Trophoblast cell (in vitro differentiated cells and primary cell): ENCODE measurements at regions not wholly inside any gene's neighbourhood (a gene's known extent, or its start where the extent isn't known, plus 50 kb on each side); places are given as distances from the start of the nearest gene placed in this dataset.
A peak's percentile ranks its signal among the peaks of the same experiment; 100 is the strongest.

Experiments
- DNase-seq, 2 donors: peaks; one replicate each; pipeline ENCODE4 v3.0.0-alpha.2; 2016
- H2AFZ ChIP-seq: 2 replicates; pipeline ENCODE4 v1.6.1; 2013; ENCODE audit warnings: low read length, moderate library complexity, mild to moderate bottlenecking; ENCODE audit not compliant: insufficient read depth, poor library complexity
- H2AK5ac ChIP-seq: 2 replicates; pipeline ENCODE4 v1.6.1; 2013; ENCODE audit warnings: mild to moderate bottlenecking, low read length
- H2BK120ac ChIP-seq: 2 replicates; pipeline ENCODE4 v1.6.1; 2013; ENCODE audit warnings: low read length, mild to moderate bottlenecking, moderate library complexity; ENCODE audit not compliant: insufficient read depth, poor library complexity
- H2BK12ac ChIP-seq: 2 replicates; pipeline ENCODE4 v1.6.1; 2013; ENCODE audit warnings: mild to moderate bottlenecking, low read length, moderate library complexity
- H2BK5ac ChIP-seq: 2 replicates; pipeline ENCODE4 v1.6.1; 2013; ENCODE audit warnings: low read length, low read depth, moderate library complexity, mild to moderate bottlenecking; ENCODE audit not compliant: poor library complexity
- H3K14ac ChIP-seq: 2 replicates; pipeline ENCODE4 v1.6.1; 2013; ENCODE audit warnings: mild to moderate bottlenecking, low read length
- H3K18ac ChIP-seq: 2 replicates; pipeline ENCODE4 v1.6.1; 2013; ENCODE audit warnings: mild to moderate bottlenecking, low read length
- H3K23ac ChIP-seq: 2 replicates; pipeline ENCODE4 v1.6.1; 2013; ENCODE audit warnings: low read length
- H3K27ac ChIP-seq: 2 replicates; pipeline ENCODE4 v1.5.1; 2013; ENCODE audit warnings: low read depth, mild to moderate bottlenecking, inconsistent platforms, low read length, moderate library complexity
- H3K27me3 ChIP-seq: 2 replicates; pipeline ENCODE4 v1.6.1; 2013; ENCODE audit warnings: inconsistent platforms, mild to moderate bottlenecking, low read length, moderate library complexity; ENCODE audit not compliant: insufficient read depth
- H3K36me3 ChIP-seq, 2 experiments: 1 replicate in 1 of 2; 2 replicates in 1 of 2; pipeline ENCODE4 v1.6.1; 2013; ENCODE audit warnings: low read length in 2 of 2, mild to moderate bottlenecking in 2 of 2, moderate library complexity in 1 of 2; ENCODE audit not compliant: insufficient read depth in 2 of 2, control insufficient read depth in 1 of 2
- H3K4ac ChIP-seq: 2 replicates; pipeline ENCODE4 v1.6.1; 2013; ENCODE audit warnings: low read depth, mild to moderate bottlenecking, low read length, moderate library complexity
- H3K4me1 ChIP-seq, 2 experiments: 1 replicate in 1 of 2; 2 replicates in 1 of 2; pipeline ENCODE4 v1.6.1; 2013; ENCODE audit warnings: low read length in 2 of 2, mild to moderate bottlenecking in 2 of 2, moderate library complexity in 1 of 2; ENCODE audit not compliant: insufficient read depth in 2 of 2, control insufficient read depth in 1 of 2
- H3K4me2 ChIP-seq: 2 replicates; pipeline ENCODE4 v1.6.1; 2013; ENCODE audit warnings: inconsistent platforms, mild to moderate bottlenecking, low read length, moderate library complexity
- H3K4me3 ChIP-seq: 2 replicates; pipeline ENCODE4 v1.5.1; 2013; ENCODE audit warnings: mild to moderate bottlenecking, low read depth, low read length, inconsistent platforms
- H3K79me1 ChIP-seq: one replicate; pipeline ENCODE4 v1.6.1; 2013; ENCODE audit warnings: low read length
- H3K79me2 ChIP-seq: 2 replicates; pipeline ENCODE4 v1.6.1; 2013; ENCODE audit warnings: low read length, mild to moderate bottlenecking; ENCODE audit not compliant: control insufficient read depth, insufficient read depth, poor library complexity
- H3K9ac ChIP-seq: 2 replicates; pipeline ENCODE4 v1.6.1; 2013; ENCODE audit warnings: mild to moderate bottlenecking, low read length
- H3K9me3 ChIP-seq: 2 replicates; pipeline ENCODE4 v1.6.1; 2013; ENCODE audit warnings: low read depth, mild to moderate bottlenecking, control low read depth, inconsistent platforms, low read length; ENCODE audit not compliant: insufficient read depth
- H4K12ac ChIP-seq: 2 replicates; pipeline ENCODE4 v1.6.1; 2013; ENCODE audit warnings: low read depth, mild to moderate bottlenecking, low read length, moderate library complexity
- H4K8ac ChIP-seq: 2 replicates; pipeline ENCODE4 v1.6.1; 2013; ENCODE audit warnings: low read depth, mild to moderate bottlenecking, low read length, moderate library complexity
- H4K91ac ChIP-seq: one replicate; pipeline ENCODE4 v1.6.1; 2013; ENCODE audit warnings: low read depth, mild to moderate bottlenecking, low read length, moderate library complexity
- WGBS: extraction: QIAGEN DNeasy Blood & Tissue Kit; methylation state at CpG from one replicate; pipeline ENCODE4 v1.1.7; 2013; ENCODE audit warnings: missing lambda C conversion rate; ENCODE audit not compliant: insufficient read length, insufficient coverage; ENCODE audit errors: extremely low coverage; 5-methylcytosine and 5-hydroxymethylcytosine counted together

DNA sequence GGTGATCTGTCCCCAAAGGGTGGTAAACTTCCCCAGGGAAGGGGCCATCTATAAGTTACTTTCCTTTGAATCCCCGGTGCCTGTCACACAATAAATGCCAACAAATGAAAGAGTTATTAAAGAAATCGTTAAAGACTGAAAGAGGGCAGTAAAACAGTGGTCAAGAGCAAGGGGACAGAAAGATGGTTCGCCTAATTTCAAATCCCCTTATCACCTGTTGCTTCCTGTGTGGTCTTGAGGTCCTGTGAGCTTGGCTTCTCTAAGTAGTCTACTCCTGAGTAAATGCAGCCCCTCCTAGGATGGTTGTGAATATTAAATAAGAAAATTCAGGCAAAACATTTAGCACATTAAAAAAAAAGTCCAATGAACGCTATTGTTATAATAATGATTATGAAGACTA lies 225.7 kb upstream of the ADAMTS9 start:
- Histone ChIP-seq H4K8ac (no peak overlapping the region), H3K79me2 (no peaks in the 10 kb centered on the region), H3K9ac (no peak overlapping the region), H3K4me1 (peaks cover 15 to 21% of the 10 kb centered on the region in 2 experiments), H3K27me3 (no peaks in the 10 kb centered on the region), H3K79me1 (peaks cover 20% of the 10 kb centered on the region), H2AK5ac (no peak overlapping the region), H3K14ac (no peak overlapping the region), H3K4ac (no peak overlapping the region), H4K91ac (no peak overlapping the region), H4K12ac (no peak overlapping the region), H3K27ac (no peak overlapping the region), H3K18ac (no peak overlapping the region), H3K4me2 (no peak overlapping the region), H2BK12ac (peak overlapping the region; percentile 87), H3K36me3 (no peaks in the 10 kb centered on the region), H2BK5ac (no peak overlapping the region), H3K23ac (no peak overlapping the region), H3K9me3 (no peaks in the 10 kb centered on the region), H3K4me3 (no peak overlapping the region), H2AFZ (no peak overlapping the region), H2BK120ac (peak overlapping the region; percentile 58)
- DNase-seq: no peak
- no CpG with 5 or more reads among the region's 4 CpGs for WGBS

DNA sequence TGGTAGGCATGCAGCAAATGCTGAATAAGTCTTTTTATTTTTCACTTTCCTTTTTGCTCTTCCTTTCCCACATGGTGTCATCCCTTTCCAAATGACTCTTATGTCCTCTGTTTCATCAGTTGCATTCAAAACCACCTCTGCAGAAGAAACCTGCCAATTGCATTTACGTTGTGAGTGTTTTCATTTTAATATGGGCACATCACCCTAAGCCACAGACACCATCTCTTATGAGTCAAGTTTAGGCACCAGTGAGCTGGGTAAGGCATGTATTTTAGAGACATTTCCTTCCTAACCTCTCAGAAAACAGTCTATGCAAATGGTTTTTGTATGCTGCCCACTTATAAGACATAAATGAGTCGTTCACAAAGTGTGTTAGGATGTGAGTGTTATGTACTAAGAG lies 223.3 kb upstream of the ADAMTS9 start:
- Histone ChIP-seq H3K4ac (no peak overlapping the region), H3K36me3 (no peaks in the 10 kb centered on the region), H3K9me3 (no peaks in the 10 kb centered on the region), H3K79me1 (peaks cover 19% of the 10 kb centered on the region), H3K4me3 (no peak overlapping the region), H4K12ac (no peak overlapping the region), H3K4me1 (peaks cover 17 to 28% of the 10 kb centered on the region in 2 experiments), H3K9ac (no peak overlapping the region), H3K4me2 (no peak overlapping the region), H3K18ac (no peak overlapping the region), H3K23ac (no peak overlapping the region), H3K14ac (no peak overlapping the region), H3K27ac (no peak overlapping the region), H2BK120ac (peak overlapping the region; percentile 69), H4K8ac (no peak overlapping the region), H3K79me2 (no peaks in the 10 kb centered on the region), H2AK5ac (no peak overlapping the region), H2BK5ac (no peak overlapping the region), H3K27me3 (no peaks in the 10 kb centered on the region), H4K91ac (peak overlapping the region; percentile 76), H2BK12ac (peak overlapping the region; percentile 61), H2AFZ (no peak overlapping the region)
- DNase-seq: no peak
- WGBS: no CpG with 5 or more reads among the region's 2 CpGs

DNA sequence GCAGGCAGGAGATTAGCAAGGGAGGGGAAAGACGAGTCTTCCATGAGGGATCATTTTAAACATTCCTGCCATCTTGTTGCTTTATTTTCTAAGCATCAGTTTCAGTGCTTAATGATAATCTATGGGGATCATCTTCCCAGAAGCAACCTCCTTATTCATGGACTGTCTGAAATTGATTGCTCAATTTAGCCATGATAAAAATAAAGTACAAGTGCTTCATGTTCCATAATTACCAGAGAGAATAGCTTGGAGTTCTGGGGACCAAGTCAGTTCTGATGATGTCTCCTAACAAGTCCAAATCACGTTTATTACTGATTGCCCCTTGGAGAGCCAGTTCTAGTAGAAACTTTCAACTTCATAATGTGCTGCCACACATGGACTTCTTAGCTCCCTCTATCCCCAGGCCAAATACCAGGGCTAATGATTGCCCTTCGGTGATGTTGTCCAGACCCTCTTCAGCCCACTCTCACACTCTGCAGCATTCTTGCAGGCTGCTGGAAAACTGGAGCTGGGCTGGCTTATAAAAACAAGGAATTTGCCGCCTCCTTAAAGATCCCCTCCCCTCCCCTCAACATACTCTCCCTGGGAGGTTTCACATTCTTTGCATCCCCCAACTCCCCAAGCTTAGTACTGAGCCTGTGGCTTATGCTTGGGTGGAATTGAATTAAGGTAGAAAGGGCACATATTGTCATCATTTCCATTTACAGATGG lies 222.1 kb upstream of the ADAMTS9 start:
- no peaks in the 10 kb centered on the region for H3K9me3 ChIP-seq
- H4K91ac ChIP-seq: peak overlapping the region; percentile 63
- no peak overlapping the region for H3K4ac ChIP-seq
- no peak overlapping the region for H3K4me3 ChIP-seq
- H4K12ac ChIP-seq: no peak overlapping the region
- H3K36me3 ChIP-seq: no peaks in the 10 kb centered on the region
- peak overlapping the region; percentile 83 for H2BK5ac ChIP-seq
- H3K9ac ChIP-seq: no peak overlapping the region
- H3K18ac ChIP-seq: no peak overlapping the region
- no peak overlapping the region for H4K8ac ChIP-seq
- peak overlapping the region; percentile 87 for H2BK120ac ChIP-seq
- no peak for DNase-seq
- H3K14ac ChIP-seq: no peak overlapping the region
- peaks cover 17% of the 10 kb centered on the region for H3K79me1 ChIP-seq
- WGBS: no CpG with 5 or more reads among the region's 4 CpGs
- no peak overlapping the region for H2AK5ac ChIP-seq
- no peak overlapping the region for H2AFZ ChIP-seq
- H3K27ac ChIP-seq: peak overlapping the region; percentile 79
- H3K79me2 ChIP-seq: no peaks in the 10 kb centered on the region
- peak overlapping the region; percentile 24 for H3K4me2 ChIP-seq
- H2BK12ac ChIP-seq: peak overlapping the region; percentile 100
- H3K23ac ChIP-seq: no peak overlapping the region
- H3K4me1 ChIP-seq: peaks cover 15 to 25% of the 10 kb centered on the region in 2 experiments
- H3K27me3 ChIP-seq: no peaks in the 10 kb centered on the region

DNA sequence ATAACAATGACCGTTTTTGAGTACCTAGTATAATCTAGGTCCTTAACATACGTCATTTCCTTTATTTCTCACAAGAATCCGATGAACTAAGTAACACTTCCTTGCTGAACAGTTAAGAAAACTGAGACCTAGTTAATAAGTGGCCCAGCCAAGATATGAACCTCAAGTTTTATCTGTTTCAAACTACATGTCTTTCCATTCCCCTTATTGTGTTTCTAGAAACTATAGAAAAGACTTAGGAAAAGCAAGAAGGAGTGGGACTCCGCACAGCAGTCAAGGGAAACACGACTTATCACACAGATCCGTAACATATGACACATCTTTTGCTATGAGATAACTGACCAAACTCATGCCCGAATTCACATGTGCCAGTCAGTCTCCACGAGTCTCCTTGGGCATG lies 221.2 kb upstream of the ADAMTS9 start:
- H2BK12ac ChIP-seq: peak overlapping the region; percentile 100
- H3K4ac ChIP-seq: peak overlapping the region; percentile 47
- H3K4me3 ChIP-seq: no peak overlapping the region
- H3K9ac ChIP-seq: no peak overlapping the region
- peaks cover 15 to 25% of the 10 kb centered on the region in 2 experiments for H3K4me1 ChIP-seq
- H3K36me3 ChIP-seq: no peaks in the 10 kb centered on the region
- H3K27me3 ChIP-seq: no peaks in the 10 kb centered on the region
- H2AK5ac ChIP-seq: peak overlapping the region; percentile 97
- no CpG with 5 or more reads among the region's 8 CpGs for WGBS
- no peaks in the 10 kb centered on the region for H3K79me2 ChIP-seq
- H4K8ac ChIP-seq: peak overlapping the region; percentile 68
- peak overlapping the region; percentile 97 for H4K91ac ChIP-seq
- peak overlapping the region; percentile 79 for H3K27ac ChIP-seq
- no peak overlapping the region for H3K4me2 ChIP-seq
- H2BK120ac ChIP-seq: peak overlapping the region; percentile 87
- peaks cover 17% of the 10 kb centered on the region for H3K79me1 ChIP-seq
- H3K18ac ChIP-seq: peak overlapping the region; percentile 69
- no peaks in the 10 kb centered on the region for H3K9me3 ChIP-seq
- no peak overlapping the region for H4K12ac ChIP-seq
- no peak for DNase-seq
- H3K14ac ChIP-seq: peak overlapping the region; percentile 49
- peak overlapping the region; percentile 63 for H2AFZ ChIP-seq
- peak overlapping the region; percentile 83 for H2BK5ac ChIP-seq
- no peak overlapping the region for H3K23ac ChIP-seq
